HCT116 (cell line): ENCODE measurements at regions not wholly inside any gene's neighbourhood (a gene's known extent, or its start where the extent isn't known, plus 50 kb on each side); places are given as distances from the start of the nearest gene placed in this dataset.

Experiments
- ATAC-seq: fragments of 200-7000 bp; cut with Tn5 transposase; 2 replicates; pipeline ENCODE4 v1.9.1; 2020; ENCODE audit warnings: mild to moderate bottlenecking, moderate library complexity
- BruUV-seq: library from RNA; stranded (reverse); fragments of 400-500 nt; replicated peaks from 2 replicates; lab custom pipeline; 2021; lab: Mats Ljungman, UMichigan
- CTCF ChIA-PET: fragments of 300-600 bp; sonication (Branson Sonifier 250); formaldehyde crosslinking; loops from one replicate; lab custom pipeline; 2021; ENCODE audit warnings: antibody characterized with exemption; lab: Charles Lee
- POLR2A ChIA-PET: fragments of 300-600, 350-600 bp; sonication (Branson Sonifier 250); formaldehyde crosslinking; loops from one replicate; lab custom pipeline; 2021; ENCODE audit warnings: antibody characterized with exemption; lab: Charles Lee
- RAD21 ChIA-PET, 2 experiments: fragments of 300-600 bp; sonication (Branson Sonifier 250); formaldehyde crosslinking; loops; one replicate each; lab custom pipeline; 2023; ENCODE audit warnings: low total read pairs in 2 of 2; ENCODE audit not compliant: uncharacterized antibody in 2 of 2, unreplicated experiment in 2 of 2, low non-redundant PET in 1 of 2; lab: Charles Lee
- DNase-seq: peaks from one replicate; pipeline ENCODE4 v3.0.0-alpha.2; 2010; ENCODE audit warnings: low read depth, low spot score
- H2AFZ ChIP-seq: fragments of 200-600 bp; shearing (Covaris generic), sonication (generic); 2 replicates; pipeline ENCODE4 v1.6.1; 2017; ENCODE audit warnings: low read depth, mixed run types, mixed read lengths, antibody characterized with exemption, low read length; ENCODE audit not compliant: poor library complexity, severe bottlenecking
- H3K27ac ChIP-seq: 2 replicates; pipeline ENCODE4 v1.5.1; 2012; ENCODE audit warnings: low read depth, low read length
- H3K27me3 ChIP-seq: fragments of 200-600 bp; sonication (generic); 2 replicates; pipeline ENCODE4 v1.6.1; 2016; ENCODE audit warnings: mixed run types, low read length, mixed read lengths; ENCODE audit not compliant: insufficient read depth
- H3K36me3 ChIP-seq, 2 experiments: fragments of 200-500 bp in 1 of 2; fragments of 200-600 bp in 1 of 2; sonication (Bioruptor generic) in 1 of 2; sonication (generic) in 1 of 2; 2 replicates each; pipeline versions ENCODE4 v1.5.1 to v1.6.1; 2014 to 2016; ENCODE audit warnings: low read length in 2 of 2, inconsistent platforms in 1 of 2, mixed read lengths in 1 of 2, mixed run types in 1 of 2; ENCODE audit not compliant: insufficient read depth in 2 of 2, control insufficient read depth in 1 of 2
- H3K4me1 ChIP-seq, 2 experiments: fragments of 200-600 bp in 1 of 2; sonication (generic) in 1 of 2; 2 replicates each; pipeline versions ENCODE4 v1.5.1 to v1.6.1; 2012 to 2017; ENCODE audit warnings: low read length in 2 of 2, inconsistent platforms in 1 of 2, mild to moderate bottlenecking in 1 of 2, mixed read lengths in 1 of 2, mixed run types in 1 of 2, moderate library complexity in 1 of 2; ENCODE audit not compliant: insufficient read depth in 2 of 2, control insufficient read depth in 1 of 2
- H3K4me2 ChIP-seq: fragments of 200-600 bp; sonication (generic); 2 replicates; pipeline ENCODE4 v1.6.1; 2017; ENCODE audit warnings: mixed run types, low read length, mixed read lengths
- H3K4me3 ChIP-seq, 2 experiments: fragments of 200-600 bp in 1 of 2; sonication (generic) in 1 of 2; replicated peaks in 1 of 2; 2 replicates each; pipeline ENCODE4 v1.5.1; 2011 to 2016; ENCODE audit warnings: low read length in 2 of 2, control low read depth in 1 of 2, low read depth in 1 of 2, mild to moderate bottlenecking in 1 of 2, mixed read lengths in 1 of 2, mixed run types in 1 of 2
- H3K79me2 ChIP-seq: fragments of 200-600 bp; sonication (generic); 2 replicates; pipeline ENCODE4 v1.6.1; 2017; ENCODE audit warnings: mild to moderate bottlenecking, mixed run types, low read length, moderate library complexity, mixed read lengths; ENCODE audit not compliant: insufficient read depth
- H3K9ac ChIP-seq: fragments of 200-600 bp; sonication (generic); 2 replicates; pipeline ENCODE4 v1.6.1; 2016; ENCODE audit warnings: low read length, mixed read lengths
- H3K9me2 ChIP-seq: fragments of 200-600 bp; sonication (generic), shearing (Covaris generic); 2 replicates; pipeline ENCODE4 v1.6.1; 2017; ENCODE audit warnings: mixed run types, mild to moderate bottlenecking, moderate library complexity; ENCODE audit not compliant: insufficient read depth
- H3K9me3 ChIP-seq, 2 experiments: fragments of 200-500 bp in 1 of 2; fragments of 200-600 bp in 1 of 2; sonication (Bioruptor generic) in 1 of 2; sonication (generic) in 1 of 2; 2 replicates each; pipeline ENCODE4 v1.6.1; 2014 to 2017; ENCODE audit warnings: low read length in 2 of 2, mixed read lengths in 2 of 2, inconsistent platforms in 1 of 2, low read depth in 1 of 2, mild to moderate bottlenecking in 1 of 2, mixed run types in 1 of 2, moderate library complexity in 1 of 2; ENCODE audit not compliant: control insufficient read depth in 1 of 2, insufficient read depth in 1 of 2
- H4K20me1 ChIP-seq: fragments of 200-600 bp; sonication (generic), shearing (Covaris generic); 2 replicates; pipeline ENCODE4 v1.6.1; 2017; ENCODE audit warnings: mixed run types, mild to moderate bottlenecking, moderate library complexity; ENCODE audit not compliant: insufficient read depth
- EGR1 ChIP-seq: IDR thresholded peaks from 2 replicates; pipeline ENCODE4 v1.6.1; 2012; ENCODE audit warnings: low read depth
- ELF1 ChIP-seq: IDR thresholded peaks from 2 replicates; pipeline ENCODE4 v1.6.1; 2012; ENCODE audit warnings: low read depth, borderline replicate concordance
- EZH2 ChIP-seq: fragments of 200-600 bp; sonication (generic); IDR thresholded peaks from 2 replicates; pipeline ENCODE4 v1.6.1; 2017; ENCODE audit warnings: antibody characterized with exemption, mixed run types
- EZH2phosphoT487 ChIP-seq: fragments of 200-600 bp; IDR thresholded peaks from 2 replicates; pipeline ENCODE4 v1.6.1; 2018; ENCODE audit warnings: antibody characterized with exemption, borderline replicate concordance
- JUND ChIP-seq: IDR thresholded peaks from 2 replicates; pipeline ENCODE4 v1.6.1; 2012
- POLR2A ChIP-seq: IDR thresholded peaks from 2 replicates; pipeline ENCODE4 v1.7.0; 2011; ENCODE audit warnings: borderline replicate concordance; ENCODE audit not compliant: insufficient read depth, insufficient read length; ENCODE audit errors: extremely low read depth
- POLR2AphosphoS5 ChIP-seq: IDR thresholded peaks from 2 replicates; pipeline ENCODE4 v1.6.1; 2011; ENCODE audit warnings: mild to moderate bottlenecking, low read depth, low read length, moderate library complexity
- RAD21 ChIP-seq: IDR thresholded peaks from 2 replicates; pipeline ENCODE4 v1.6.1; 2012; ENCODE audit warnings: low read depth, mild to moderate bottlenecking
- SRF ChIP-seq: IDR thresholded peaks from 2 replicates; pipeline ENCODE4 v1.6.1; 2012; ENCODE audit warnings: low read depth
- TCF7L2 ChIP-seq: IDR thresholded peaks from 2 replicates; pipeline ENCODE4 v1.7.0; 2011; ENCODE audit warnings: borderline replicate concordance, inconsistent platforms; ENCODE audit not compliant: insufficient read depth, insufficient read length; ENCODE audit errors: extremely low read depth
- YY1 ChIP-seq: IDR thresholded peaks from 2 replicates; pipeline ENCODE4 v1.6.1; 2011; ENCODE audit warnings: low read length, low read depth, moderate library complexity, mild to moderate bottlenecking; ENCODE audit not compliant: insufficient replicate concordance; ENCODE audit errors: extremely low read depth
- ZFX ChIP-seq: fragments of 450-650 bp; IDR thresholded peaks from 2 replicates; pipeline ENCODE4 v1.6.1; 2017
- ZNF274 ChIP-seq: fragments of 200-500 bp; sonication (Bioruptor generic); IDR thresholded peaks from 2 replicates; pipeline ENCODE4 v1.6.1; 2014; ENCODE audit warnings: mild to moderate bottlenecking, low read depth, low read length, inconsistent platforms
- intact Hi-C: fragments of 100-400 bp; cut with micrococcal nuclease; formaldehyde crosslinking; loops from 2 replicates; pipeline ENCODE4 v1.10.0; 2022
- TF ChIP-seq, protein P1 (sequence below): IDR thresholded peaks from 2 replicates; pipeline ENCODE4 v1.6.1; 2012; ENCODE audit warnings: low read depth
- TF ChIP-seq, protein P2 (sequence below): IDR thresholded peaks from 2 replicates; pipeline ENCODE4 v1.6.1; 2012

DNA sequence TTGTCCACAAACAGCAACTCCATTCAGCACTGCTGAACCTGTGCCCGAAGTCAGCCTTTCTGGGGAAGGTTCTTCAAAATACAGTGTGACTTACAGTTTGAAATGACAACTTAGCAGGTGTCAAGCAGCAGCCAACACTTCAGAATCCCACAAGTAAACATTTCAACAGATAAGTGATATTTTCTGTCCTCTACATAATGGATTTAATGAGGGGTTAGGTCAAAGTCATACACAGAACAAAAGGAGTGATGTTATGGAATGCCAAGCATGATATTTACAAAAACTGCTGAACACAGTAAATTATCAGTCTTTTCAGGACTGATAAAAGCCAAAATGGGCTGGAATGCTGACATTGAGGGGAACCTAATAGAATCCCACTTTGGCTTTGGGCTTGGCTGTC, 77.6 kb upstream of the JAZF1 start:
- Histone ChIP-seq H2AFZ (no peak overlapping the region), H3K36me3 (no peaks in the 10 kb centered on the region), H3K4me2 (no peak overlapping the region), H3K9ac (no peak overlapping the region), H3K9me3 (no peaks in the 10 kb centered on the region), H3K27ac (no peak overlapping the region), H3K4me3 (no peak overlapping the region), H3K79me2 (no peaks in the 10 kb centered on the region), H3K9me2 (no peaks in the 10 kb centered on the region), H3K4me1 (no peaks in the 10 kb centered on the region), H3K27me3 (0 out of 2 replicates have a peak, but pooled peaks cover 6% of the 10 kb centered on the region), H4K20me1 (no peaks in the 10 kb centered on the region)
- no peak for ATAC-seq
- no peak for DNase-seq
- no peak for TF ChIP-seq POLR2AphosphoS5
- TF ChIP-seq, protein P1, sequence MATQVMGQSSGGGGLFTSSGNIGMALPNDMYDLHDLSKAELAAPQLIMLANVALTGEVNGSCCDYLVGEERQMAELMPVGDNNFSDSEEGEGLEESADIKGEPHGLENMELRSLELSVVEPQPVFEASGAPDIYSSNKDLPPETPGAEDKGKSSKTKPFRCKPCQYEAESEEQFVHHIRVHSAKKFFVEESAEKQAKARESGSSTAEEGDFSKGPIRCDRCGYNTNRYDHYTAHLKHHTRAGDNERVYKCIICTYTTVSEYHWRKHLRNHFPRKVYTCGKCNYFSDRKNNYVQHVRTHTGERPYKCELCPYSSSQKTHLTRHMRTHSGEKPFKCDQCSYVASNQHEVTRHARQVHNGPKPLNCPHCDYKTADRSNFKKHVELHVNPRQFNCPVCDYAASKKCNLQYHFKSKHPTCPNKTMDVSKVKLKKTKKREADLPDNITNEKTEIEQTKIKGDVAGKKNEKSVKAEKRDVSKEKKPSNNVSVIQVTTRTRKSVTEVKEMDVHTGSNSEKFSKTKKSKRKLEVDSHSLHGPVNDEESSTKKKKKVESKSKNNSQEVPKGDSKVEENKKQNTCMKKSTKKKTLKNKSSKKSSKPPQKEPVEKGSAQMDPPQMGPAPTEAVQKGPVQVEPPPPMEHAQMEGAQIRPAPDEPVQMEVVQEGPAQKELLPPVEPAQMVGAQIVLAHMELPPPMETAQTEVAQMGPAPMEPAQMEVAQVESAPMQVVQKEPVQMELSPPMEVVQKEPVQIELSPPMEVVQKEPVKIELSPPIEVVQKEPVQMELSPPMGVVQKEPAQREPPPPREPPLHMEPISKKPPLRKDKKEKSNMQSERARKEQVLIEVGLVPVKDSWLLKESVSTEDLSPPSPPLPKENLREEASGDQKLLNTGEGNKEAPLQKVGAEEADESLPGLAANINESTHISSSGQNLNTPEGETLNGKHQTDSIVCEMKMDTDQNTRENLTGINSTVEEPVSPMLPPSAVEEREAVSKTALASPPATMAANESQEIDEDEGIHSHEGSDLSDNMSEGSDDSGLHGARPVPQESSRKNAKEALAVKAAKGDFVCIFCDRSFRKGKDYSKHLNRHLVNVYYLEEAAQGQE = no peak
- no peak for TF ChIP-seq YY1
- TF ChIP-seq, protein P2, sequence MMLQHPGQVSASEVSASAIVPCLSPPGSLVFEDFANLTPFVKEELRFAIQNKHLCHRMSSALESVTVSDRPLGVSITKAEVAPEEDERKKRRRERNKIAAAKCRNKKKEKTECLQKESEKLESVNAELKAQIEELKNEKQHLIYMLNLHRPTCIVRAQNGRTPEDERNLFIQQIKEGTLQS = no peak
- no peak for TF ChIP-seq ELF1
- intact Hi-C loops = no loop called here
- no TSS peak for BruUV-seq
- ChIA-PET RAD21 (no interaction called here), CTCF (no interaction called here), POLR2A (no interaction called here)

DNA sequence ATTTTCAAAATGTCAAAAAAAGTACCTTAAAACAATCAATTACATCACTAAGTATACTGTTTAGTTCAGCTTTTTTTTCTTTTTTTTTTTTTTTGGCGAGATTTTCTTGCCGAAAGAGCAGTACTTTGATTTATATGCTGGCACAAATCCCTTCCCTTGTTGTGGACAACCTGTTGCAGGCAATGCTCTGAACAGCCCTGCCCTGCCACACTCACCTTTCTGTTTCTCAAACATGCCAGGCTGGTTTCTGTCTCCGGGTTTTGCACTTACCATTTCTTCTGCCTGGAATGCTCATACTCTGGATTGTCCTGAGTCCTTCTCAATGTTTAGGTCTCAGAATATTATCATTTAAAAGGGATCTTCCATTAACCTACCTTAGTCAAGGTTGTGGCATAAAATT, 80.4 kb upstream of the JAZF1 start:
- 0 out of 2 replicates have a peak, but pooled peaks cover 6% of the 10 kb centered on the region for H3K27me3 ChIP-seq
- no peak overlapping the region for H3K9ac ChIP-seq
- H3K9me2 ChIP-seq = no peaks in the 10 kb centered on the region
- H3K9me3 ChIP-seq = no peaks in the 10 kb centered on the region
- intact Hi-C loops = no loop called here
- no peaks in the 10 kb centered on the region for H3K36me3 ChIP-seq
- no peak overlapping the region for H3K4me3 ChIP-seq
- DNase-seq = no peak
- TF ChIP-seq ZNF274 = no peak
- no peak for TF ChIP-seq POLR2A
- TF ChIP-seq EGR1 = no peak
- no peak for TF ChIP-seq TCF7L2
- TF ChIP-seq EZH2 = no peak
- TF ChIP-seq ZFX = no peak
- TF ChIP-seq SRF = no peak
- TF ChIP-seq, protein P1 = no peak
- TF ChIP-seq RAD21 = no peak
- no peak for TF ChIP-seq JUND
- TF ChIP-seq ELF1 = no peak
- TF ChIP-seq EZH2phosphoT487 = no peak
- H3K79me2 ChIP-seq = no peaks in the 10 kb centered on the region
- H2AFZ ChIP-seq = no peak overlapping the region
- ChIA-PET POLR2A (no interaction called here), CTCF (no interaction called here), RAD21 (no interaction called here)
- no peaks in the 10 kb centered on the region for H4K20me1 ChIP-seq
- H3K27ac ChIP-seq = no peak overlapping the region
- no peak overlapping the region for H3K4me2 ChIP-seq
- H3K4me1 ChIP-seq = no peaks in the 10 kb centered on the region
- no peak for ATAC-seq
- BruUV-seq = no TSS peak
